A673 (cell line): ENCODE measurements at regions not wholly inside any gene's neighbourhood (a gene's known extent, or its start where the extent isn't known, plus 50 kb on each side); places are given as distances from the start of the nearest gene placed in this dataset.

Source experiments
- BruUV-seq: library from RNA; stranded (reverse); fragments of 400-500 nt; replicated peaks from 2 replicates; lab custom pipeline; 2021; lab: Mats Ljungman, UMichigan
- CTCF ChIA-PET: fragments of 300-600 bp; sonication (Branson Sonifier 250); formaldehyde crosslinking; loops from one replicate; lab custom pipeline; 2022; ENCODE audit warnings: antibody characterized with exemption; lab: Charles Lee
- POLR2A ChIA-PET: fragments of 300-600 bp; sonication (Branson Sonifier 250); formaldehyde crosslinking; loops from one replicate; lab custom pipeline; 2022; ENCODE audit warnings: antibody characterized with exemption; ENCODE audit not compliant: low non-redundant PET; lab: Charles Lee
- DNase-seq: peaks from one replicate; pipeline ENCODE4 v3.0.0-alpha.2; 2015; ENCODE audit warnings: low spot score
- H3K27ac ChIP-seq: fragments of 200-600 bp; sonication (generic); 2 replicates; pipeline ENCODE4 v1.5.1; 2016; ENCODE audit warnings: mixed run types, low read depth, mild to moderate bottlenecking, mixed read lengths, antibody characterized with exemption, low read length; ENCODE audit not compliant: poor library complexity, severe bottlenecking
- H3K27me3 ChIP-seq: fragments of 200-600 bp; sonication (generic); replicated peaks from 2 replicates; pipeline ENCODE4 v1.6.1; 2017; ENCODE audit warnings: mixed run types, low read depth, mild to moderate bottlenecking, mixed read lengths, antibody characterized with exemption, low read length; ENCODE audit not compliant: insufficient read depth, poor library complexity
- H3K36me3 ChIP-seq: fragments of 200-600 bp; sonication (generic); 2 replicates; pipeline ENCODE4 v1.6.1; 2016; ENCODE audit warnings: mixed run types, mild to moderate bottlenecking, mixed read lengths, antibody characterized with exemption, low read length; ENCODE audit not compliant: insufficient read depth, poor library complexity, severe bottlenecking
- H3K4me1 ChIP-seq: fragments of 200-600 bp; sonication (generic); 2 replicates; pipeline ENCODE4 v1.6.1; 2017; ENCODE audit warnings: mixed run types, mild to moderate bottlenecking, mixed read lengths, antibody characterized with exemption, low read length; ENCODE audit not compliant: insufficient read depth, poor library complexity, severe bottlenecking
- H3K4me3 ChIP-seq: fragments of 200-600 bp; sonication (generic); 2 replicates; pipeline ENCODE4 v1.5.1; 2016; ENCODE audit warnings: low read depth, mixed run types, mild to moderate bottlenecking, mixed read lengths, low read length; ENCODE audit not compliant: poor library complexity, severe bottlenecking
- H3K9me3 ChIP-seq: fragments of 200-600 bp; sonication (generic); 2 replicates; pipeline ENCODE4 v1.6.1; 2016; ENCODE audit warnings: mixed run types, low read depth, mild to moderate bottlenecking, mixed read lengths, antibody characterized with exemption, low read length; ENCODE audit not compliant: poor library complexity, severe bottlenecking
- CTCF ChIP-seq: fragments of 300-800, 200-600 bp; sonication (generic); conservative IDR thresholded peaks from 2 replicates; pipeline ENCODE4 v1.5.1; 2017; ENCODE audit warnings: low read depth, mild to moderate bottlenecking, antibody characterized with exemption, low read length, moderate library complexity, mixed read lengths
- EZH2 ChIP-seq: fragments of 200-600 bp; sonication (generic); IDR thresholded peaks from 2 replicates; pipeline ENCODE4 v1.6.1; 2017; ENCODE audit warnings: borderline replicate concordance, low read depth, mild to moderate bottlenecking, mixed read lengths, antibody characterized with exemption, low read length; ENCODE audit not compliant: poor library complexity, severe bottlenecking
- intact Hi-C: fragments of 100-400 bp; cut with micrococcal nuclease; formaldehyde crosslinking; loops from one replicate; pipeline ENCODE4 v1.10.0; 2022; ENCODE audit not compliant: unreplicated experiment

- no peak overlapping the region for H3K27ac ChIP-seq
- BruUV-seq, result no TSS peak
- H3K9me3 ChIP-seq, result no peaks in the 10 kb centered on the region
- no peaks in the 10 kb centered on the region for H3K4me1 ChIP-seq
- H3K27me3 ChIP-seq, result no peaks in the 10 kb centered on the region
- no peak overlapping the region for H3K4me3 ChIP-seq
- ChIA-PET POLR2A (no interaction called here), CTCF (no interaction called here)
- no peak for TF ChIP-seq CTCF
- no peak for TF ChIP-seq EZH2
- H3K36me3 ChIP-seq, result no peaks in the 10 kb centered on the region
- no peak for DNase-seq
- intact Hi-C loops, result no loop called here
Observed at GRCh38 chr19:57058871-57059270, 60.9 kb upstream of the USP29 start.

- no peak overlapping the region for H3K27ac ChIP-seq
- TF ChIP-seq CTCF, result no peak
- no peak for TF ChIP-seq EZH2
- ChIA-PET CTCF (no interaction called here), POLR2A (no interaction called here)
- H3K27me3 ChIP-seq, result no peaks in the 10 kb centered on the region
- no peak overlapping the region for H3K4me3 ChIP-seq
- H3K36me3 ChIP-seq, result no peaks in the 10 kb centered on the region
- intact Hi-C loops, result no loop called here
- no peaks in the 10 kb centered on the region for H3K4me1 ChIP-seq
- H3K9me3 ChIP-seq, result no peaks in the 10 kb centered on the region
- no TSS peak for BruUV-seq
- no peak for DNase-seq
Observed at GRCh38 chr19:57063070-57063469, 56.7 kb upstream of the USP29 start.

GRCh38 chr19:57067440-57067839 lies 52.3 kb upstream of the USP29 start:
- Histone ChIP-seq H3K4me3 (no peak overlapping the region), H3K27me3 (no peaks in the 10 kb centered on the region), H3K27ac (no peak overlapping the region), H3K36me3 (no peaks in the 10 kb centered on the region), H3K4me1 (no peaks in the 10 kb centered on the region), H3K9me3 (no peaks in the 10 kb centered on the region)
- BruUV-seq, result no TSS peak
- no peak for TF ChIP-seq CTCF
- no peak for TF ChIP-seq EZH2
- intact Hi-C loops, result no loop called here
- CTCF ChIA-PET, result no interaction called here
- POLR2A ChIA-PET, result no interaction called here
- no peak for DNase-seq
